ENCODE measurements at regions not wholly inside any gene's neighbourhood (a gene's known extent, or its start where the extent isn't known, plus 50 kb on each side); places are given as distances from the start of the nearest gene placed in this dataset.

DNA sequence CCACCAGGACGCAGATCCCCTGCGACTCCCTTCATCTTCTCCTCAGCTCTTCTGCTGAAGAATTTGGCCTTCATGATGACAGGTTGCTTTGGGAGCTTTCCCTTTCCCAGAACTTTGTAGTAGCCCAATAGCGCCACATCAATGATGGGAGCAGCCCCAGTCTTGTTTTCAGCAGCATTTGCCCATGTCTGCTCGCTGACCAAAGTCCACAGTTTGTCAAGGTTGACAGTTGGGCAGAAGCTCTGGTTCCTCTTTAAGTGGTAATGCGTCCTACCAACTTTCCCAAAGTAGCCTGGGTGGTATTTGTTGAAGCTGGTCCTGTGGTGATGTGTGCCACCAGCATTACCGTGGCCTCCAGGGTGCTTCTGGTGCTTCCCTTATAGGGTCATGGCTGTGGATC lies 62.2 kb downstream of the GCNT4 start:
- TF ChIP-seq, protein P1, sequence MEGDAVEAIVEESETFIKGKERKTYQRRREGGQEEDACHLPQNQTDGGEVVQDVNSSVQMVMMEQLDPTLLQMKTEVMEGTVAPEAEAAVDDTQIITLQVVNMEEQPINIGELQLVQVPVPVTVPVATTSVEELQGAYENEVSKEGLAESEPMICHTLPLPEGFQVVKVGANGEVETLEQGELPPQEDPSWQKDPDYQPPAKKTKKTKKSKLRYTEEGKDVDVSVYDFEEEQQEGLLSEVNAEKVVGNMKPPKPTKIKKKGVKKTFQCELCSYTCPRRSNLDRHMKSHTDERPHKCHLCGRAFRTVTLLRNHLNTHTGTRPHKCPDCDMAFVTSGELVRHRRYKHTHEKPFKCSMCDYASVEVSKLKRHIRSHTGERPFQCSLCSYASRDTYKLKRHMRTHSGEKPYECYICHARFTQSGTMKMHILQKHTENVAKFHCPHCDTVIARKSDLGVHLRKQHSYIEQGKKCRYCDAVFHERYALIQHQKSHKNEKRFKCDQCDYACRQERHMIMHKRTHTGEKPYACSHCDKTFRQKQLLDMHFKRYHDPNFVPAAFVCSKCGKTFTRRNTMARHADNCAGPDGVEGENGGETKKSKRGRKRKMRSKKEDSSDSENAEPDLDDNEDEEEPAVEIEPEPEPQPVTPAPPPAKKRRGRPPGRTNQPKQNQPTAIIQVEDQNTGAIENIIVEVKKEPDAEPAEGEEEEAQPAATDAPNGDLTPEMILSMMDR (conservative IDR thresholded peaks at IDR 0.05) = no peak
- no peak for TF ChIP-seq ZFX (IDR thresholded peaks at IDR 0.05)
